H7 (cell line): ENCODE measurements at regions not wholly inside any gene's neighbourhood (a gene's known extent, or its start where the extent isn't known, plus 50 kb on each side); places are given as distances from the start of the nearest gene placed in this dataset.

Source experiments
- DNase-seq: peaks from one replicate; pipeline ENCODE4 v3.0.0; 2012
- H3K27me3 ChIP-seq: 2 replicates; pipeline ENCODE4 v1.6.0; 2011; ENCODE audit warnings: mild to moderate bottlenecking, low read length; ENCODE audit not compliant: control insufficient read depth, insufficient read depth
- H3K36me3 ChIP-seq: replicated peaks from 2 replicates; pipeline ENCODE4 v1.5.1; 2011; ENCODE audit warnings: low read length; ENCODE audit not compliant: control insufficient read depth, insufficient read depth
- H3K4me3 ChIP-seq: 2 replicates; pipeline ENCODE4 v1.5.1; 2011; ENCODE audit warnings: low read depth, mild to moderate bottlenecking, control low read depth, low read length, moderate library complexity; ENCODE audit not compliant: insufficient read depth

- Histone ChIP-seq H3K36me3 (no peaks in the 10 kb centered on the region), H3K27me3 (no peaks in the 10 kb centered on the region), H3K4me3 (no peak overlapping the region)
- DNase-seq = no peak
Measured at GRCh38 chr10:3871424-3871996, 86.5 kb upstream of the KLF6 start.

- no peak for DNase-seq
- no peak overlapping the region for H3K4me3 ChIP-seq
Measured at GRCh38 chr10:3869036-3869435, 84.0 kb upstream of the KLF6 start.

GRCh38 chr10:3868271-3868664 lies 83.3 kb upstream of the KLF6 start:
- Histone ChIP-seq H3K4me3 (no peak overlapping the region), H3K36me3 (no peaks in the 10 kb centered on the region), H3K27me3 (no peaks in the 10 kb centered on the region)
- DNase-seq = no peak

More at GRCh38 chr10:3869036-3869435, 84.0 kb upstream of the KLF6 start:
- Histone ChIP-seq H3K36me3 (no peaks in the 10 kb centered on the region), H3K27me3 (no peaks in the 10 kb centered on the region)

- H3K36me3 ChIP-seq = no peaks in the 10 kb centered on the region
- DNase-seq = no peak
- no peaks in the 10 kb centered on the region for H3K27me3 ChIP-seq
- H3K4me3 ChIP-seq = no peak overlapping the region
Measured at GRCh38 chr10:3867454-3868270, 82.7 kb upstream of the KLF6 start.

- Histone ChIP-seq H3K4me3 (no peak overlapping the region), H3K27me3 (no peaks in the 10 kb centered on the region), H3K36me3 (no peaks in the 10 kb centered on the region)
- DNase-seq = no peak
Measured at GRCh38 chr10:3866332-3866731, 81.3 kb upstream of the KLF6 start.

- Histone ChIP-seq H3K27me3 (no peaks in the 10 kb centered on the region), H3K4me3 (no peak overlapping the region), H3K36me3 (no peaks in the 10 kb centered on the region)
- no peak for DNase-seq
Measured at GRCh38 chr10:3865565-3865964, 80.6 kb upstream of the KLF6 start.

GRCh38 chr10:3861795-3862194 lies 76.8 kb upstream of the KLF6 start:
- H3K4me3 ChIP-seq = no peak overlapping the region
- no peaks in the 10 kb centered on the region for H3K36me3 ChIP-seq
- no peak for DNase-seq
- no peaks in the 10 kb centered on the region for H3K27me3 ChIP-seq

- Histone ChIP-seq H3K27me3 (no peaks in the 10 kb centered on the region), H3K36me3 (no peaks in the 10 kb centered on the region), H3K4me3 (no peak overlapping the region)
- no peak for DNase-seq
Measured at GRCh38 chr10:3858051-3858845, 73.2 kb upstream of the KLF6 start.

- DNase-seq = no peak
- Histone ChIP-seq H3K4me3 (no peak overlapping the region), H3K27me3 (no peaks in the 10 kb centered on the region), H3K36me3 (no peaks in the 10 kb centered on the region)
Measured at GRCh38 chr10:3857318-3857717, 72.3 kb upstream of the KLF6 start.

GRCh38 chr10:3856593-3856992 lies 71.6 kb upstream of the KLF6 start:
- no peak overlapping the region for H3K4me3 ChIP-seq
- H3K36me3 ChIP-seq = no peaks in the 10 kb centered on the region
- H3K27me3 ChIP-seq = no peaks in the 10 kb centered on the region
- DNase-seq = no peak

- H3K4me3 ChIP-seq = no peak overlapping the region
- DNase-seq = no peak
Measured at GRCh38 chr10:3853547-3854303, 68.7 kb upstream of the KLF6 start.

GRCh38 chr10:3853016-3853415 lies 68.0 kb upstream of the KLF6 start:
- DNase-seq = no peak
- no peak overlapping the region for H3K4me3 ChIP-seq
- H3K27me3 ChIP-seq = no peaks in the 10 kb centered on the region
- no peaks in the 10 kb centered on the region for H3K36me3 ChIP-seq

More at GRCh38 chr10:3853547-3854303, 68.7 kb upstream of the KLF6 start:
- H3K27me3 ChIP-seq = no peaks in the 10 kb centered on the region
- no peaks in the 10 kb centered on the region for H3K36me3 ChIP-seq

- no peaks in the 10 kb centered on the region for H3K27me3 ChIP-seq
- no peak for DNase-seq
- no peaks in the 10 kb centered on the region for H3K36me3 ChIP-seq
- no peak overlapping the region for H3K4me3 ChIP-seq
Measured at GRCh38 chr10:3852147-3852904, 67.3 kb upstream of the KLF6 start.
